Colonic mucosa (tissue), 4 donors: ENCODE measurements at regions not wholly inside any gene's neighbourhood (a gene's known extent, or its start where the extent isn't known, plus 50 kb on each side); places are given as distances from the start of the nearest gene placed in this dataset.

Experiments used
- DNase-seq: peaks from one replicate; pipeline ENCODE4 v3.0.0-alpha.2; 2020
- H3K27ac ChIP-seq: fragments of 200-600 bp; one replicate; pipeline ENCODE4 v1.8.0; 2021
- H3K27me3 ChIP-seq: fragments of 200-600 bp; one replicate; pipeline ENCODE4 v1.8.0; 2021
- H3K36me3 ChIP-seq: fragments of 200-600 bp; one replicate; pipeline ENCODE4 v1.8.0; 2021
- H3K4me1 ChIP-seq: fragments of 200-600 bp; one replicate; pipeline ENCODE4 v1.8.0; 2021; ENCODE audit warnings: mild to moderate bottlenecking
- H3K4me3 ChIP-seq: fragments of 200-600 bp; one replicate; pipeline ENCODE4 v1.8.0; 2021
- H3K9ac ChIP-seq, 2 donors: one replicate each; pipeline ENCODE4 v1.7.0; 2013; ENCODE audit warnings: control low read depth in 2 of 2, low read depth in 2 of 2, low read length in 2 of 2
- H3K9me3 ChIP-seq: fragments of 200-600 bp; one replicate; pipeline ENCODE4 v1.8.0; 2021
- intact Hi-C: fragments of 100-400 bp; cut with DNase I; formaldehyde crosslinking; loops from one replicate; pipeline ENCODE4 v1.14.1; 2022
- TF ChIP-seq, protein P1 (sequence below): fragments of 200-600 bp; IDR thresholded peaks from one replicate; pipeline ENCODE4 v1.8.0; 2022; ENCODE audit warnings: antibody characterized with exemption, mild to moderate bottlenecking
- donor health status: healthy.
- donor health status: DM: no; HTN: no; CAD: no.
- donor health status: DM: no; HTN: no; CAD: no.

- intact Hi-C loops, result no loop called here
- H3K27me3 ChIP-seq, result no peaks in the 10 kb centered on the region
- no peak overlapping the region for H3K4me3 ChIP-seq
Measured at GRCh38 chr15:39053480-39053879, 488.9 kb upstream of the RASGRP1 start.

DNA sequence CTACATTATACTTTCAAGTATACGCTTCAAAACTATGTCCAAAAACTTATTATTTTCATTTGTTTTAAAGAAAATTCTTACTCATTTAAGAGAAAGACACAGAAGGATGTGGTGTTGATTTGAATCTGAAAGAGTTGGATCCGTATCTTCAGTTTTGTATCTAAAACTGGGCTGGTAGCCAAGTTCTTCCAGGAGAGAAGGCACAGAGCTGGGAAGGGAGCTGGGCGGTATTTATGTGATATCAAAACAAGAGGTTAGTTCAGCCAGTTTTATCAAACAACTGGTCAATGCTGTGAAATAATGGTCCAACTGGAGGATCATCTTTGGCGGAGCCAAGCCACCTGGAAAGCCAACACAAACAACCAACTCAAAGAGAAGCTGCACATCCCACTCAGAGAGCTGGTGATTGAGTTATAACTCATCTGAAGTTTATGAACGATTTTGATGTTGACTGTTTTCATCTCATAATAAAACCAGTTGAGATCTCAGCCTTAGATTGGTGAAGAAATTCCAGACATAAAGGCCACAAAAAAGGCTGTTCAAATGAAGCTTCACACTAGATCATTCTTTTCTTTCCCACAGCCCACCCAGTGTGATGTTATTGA lies 489.6 kb upstream of the RASGRP1 start:
- no peaks in the 10 kb centered on the region for H3K36me3 ChIP-seq
- H3K27ac ChIP-seq, result no peak overlapping the region
- intact Hi-C loops, result no loop called here

More at GRCh38 chr15:39053480-39053879, 488.9 kb upstream of the RASGRP1 start:
- H3K36me3 ChIP-seq, result no peaks in the 10 kb centered on the region
- DNase-seq, result no peak
- H3K4me1 ChIP-seq, result no peaks in the 10 kb centered on the region
- H3K9me3 ChIP-seq, result no peaks in the 10 kb centered on the region
- TF ChIP-seq, protein P1, sequence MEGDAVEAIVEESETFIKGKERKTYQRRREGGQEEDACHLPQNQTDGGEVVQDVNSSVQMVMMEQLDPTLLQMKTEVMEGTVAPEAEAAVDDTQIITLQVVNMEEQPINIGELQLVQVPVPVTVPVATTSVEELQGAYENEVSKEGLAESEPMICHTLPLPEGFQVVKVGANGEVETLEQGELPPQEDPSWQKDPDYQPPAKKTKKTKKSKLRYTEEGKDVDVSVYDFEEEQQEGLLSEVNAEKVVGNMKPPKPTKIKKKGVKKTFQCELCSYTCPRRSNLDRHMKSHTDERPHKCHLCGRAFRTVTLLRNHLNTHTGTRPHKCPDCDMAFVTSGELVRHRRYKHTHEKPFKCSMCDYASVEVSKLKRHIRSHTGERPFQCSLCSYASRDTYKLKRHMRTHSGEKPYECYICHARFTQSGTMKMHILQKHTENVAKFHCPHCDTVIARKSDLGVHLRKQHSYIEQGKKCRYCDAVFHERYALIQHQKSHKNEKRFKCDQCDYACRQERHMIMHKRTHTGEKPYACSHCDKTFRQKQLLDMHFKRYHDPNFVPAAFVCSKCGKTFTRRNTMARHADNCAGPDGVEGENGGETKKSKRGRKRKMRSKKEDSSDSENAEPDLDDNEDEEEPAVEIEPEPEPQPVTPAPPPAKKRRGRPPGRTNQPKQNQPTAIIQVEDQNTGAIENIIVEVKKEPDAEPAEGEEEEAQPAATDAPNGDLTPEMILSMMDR, result no peak
- no peak overlapping the region for H3K9ac ChIP-seq
- no peak overlapping the region for H3K27ac ChIP-seq

GRCh38 chr15:39056357-39056756 lies 491.7 kb upstream of the RASGRP1 start:
- TF ChIP-seq, protein P1, result no peak
- intact Hi-C loops, result no loop called here
- no peak for DNase-seq

More for the DNA sequence above, 489.6 kb upstream of the RASGRP1 start:
- Histone ChIP-seq H3K9ac (no peak overlapping the region), H3K9me3 (no peaks in the 10 kb centered on the region), H3K4me1 (no peaks in the 10 kb centered on the region), H3K27me3 (no peaks in the 10 kb centered on the region), H3K4me3 (no peak overlapping the region)
- TF ChIP-seq, protein P1, result no peak
- no peak for DNase-seq

GRCh38 chr15:39058351-39059131 lies 493.9 kb upstream of the RASGRP1 start:
- no peaks in the 10 kb centered on the region for H3K9me3 ChIP-seq
- no peaks in the 10 kb centered on the region for H3K27me3 ChIP-seq
- intact Hi-C loops, result no loop called here
- H3K27ac ChIP-seq, result no peak overlapping the region
- H3K36me3 ChIP-seq, result no peaks in the 10 kb centered on the region
- TF ChIP-seq, protein P1, result no peak
- DNase-seq, result no peak
- H3K4me1 ChIP-seq, result no peaks in the 10 kb centered on the region
- H3K9ac ChIP-seq, result no peak overlapping the region
- no peak overlapping the region for H3K4me3 ChIP-seq

More at GRCh38 chr15:39056357-39056756, 491.7 kb upstream of the RASGRP1 start:
- Histone ChIP-seq H3K27ac (no peak overlapping the region), H3K4me3 (no peak overlapping the region), H3K4me1 (no peaks in the 10 kb centered on the region), H3K9me3 (no peaks in the 10 kb centered on the region), H3K9ac (no peak overlapping the region), H3K27me3 (no peaks in the 10 kb centered on the region), H3K36me3 (no peaks in the 10 kb centered on the region)

DNA sequence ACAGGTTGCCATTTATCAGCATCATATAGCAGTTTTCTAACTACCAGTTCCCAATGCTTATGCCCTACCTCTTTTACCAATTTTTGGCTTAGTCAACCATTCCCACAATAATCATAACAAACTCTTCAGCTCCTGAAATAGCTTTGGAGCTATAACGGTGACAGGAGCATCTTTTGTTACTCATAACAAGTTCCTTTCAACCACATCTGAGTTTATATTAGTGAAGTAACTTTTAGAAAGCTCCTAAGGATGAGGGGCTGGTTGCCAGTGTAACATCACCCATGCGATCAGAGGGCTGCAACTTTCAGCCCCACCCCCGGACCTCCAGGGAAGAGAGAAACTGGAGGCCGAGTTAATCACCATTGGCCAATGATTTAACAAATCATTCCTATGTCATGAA lies 495.3 kb upstream of the RASGRP1 start:
- Histone ChIP-seq H3K9ac (no peak overlapping the region), H3K9me3 (no peaks in the 10 kb centered on the region), H3K4me1 (no peaks in the 10 kb centered on the region), H3K27ac (no peak overlapping the region), H3K27me3 (no peaks in the 10 kb centered on the region), H3K4me3 (no peak overlapping the region), H3K36me3 (no peaks in the 10 kb centered on the region)
- TF ChIP-seq, protein P1, result no peak
- intact Hi-C loops, result no loop called here
- no peak for DNase-seq
